ENCODE measurements at regions not wholly inside any gene's neighbourhood (a gene's known extent, or its start where the extent isn't known, plus 50 kb on each side); places are given as distances from the start of the nearest gene placed in this dataset.
"Not testable (repeated sequence)": the region's sequence is repeated elsewhere in the genome, so short reads cannot be mapped to it uniquely, and the experiment has no call there.

- not testable (repeated sequence) for TF ChIP-seq CTCF (conservative IDR thresholded peaks at IDR 0.05; ENCODE audit: low read depth, low read length); EZH2 (IDR thresholded peaks at IDR 0.05; ENCODE audit: borderline replicate concordance, low read depth, low read length, poor library complexity, severe bottlenecking)
These were observed 140.8 kb upstream of the EFCAB3 start for GRCh38 chr17:62239569-62239968.
